ENCODE measurements at regions not wholly inside any gene's neighbourhood (a gene's known extent, or its start where the extent isn't known, plus 50 kb on each side); places are given as distances from the start of the nearest gene placed in this dataset.
"Not testable (repeated sequence)": the region's sequence is repeated elsewhere in the genome, so short reads cannot be mapped to it uniquely, and the experiment has no call there.

DNA sequence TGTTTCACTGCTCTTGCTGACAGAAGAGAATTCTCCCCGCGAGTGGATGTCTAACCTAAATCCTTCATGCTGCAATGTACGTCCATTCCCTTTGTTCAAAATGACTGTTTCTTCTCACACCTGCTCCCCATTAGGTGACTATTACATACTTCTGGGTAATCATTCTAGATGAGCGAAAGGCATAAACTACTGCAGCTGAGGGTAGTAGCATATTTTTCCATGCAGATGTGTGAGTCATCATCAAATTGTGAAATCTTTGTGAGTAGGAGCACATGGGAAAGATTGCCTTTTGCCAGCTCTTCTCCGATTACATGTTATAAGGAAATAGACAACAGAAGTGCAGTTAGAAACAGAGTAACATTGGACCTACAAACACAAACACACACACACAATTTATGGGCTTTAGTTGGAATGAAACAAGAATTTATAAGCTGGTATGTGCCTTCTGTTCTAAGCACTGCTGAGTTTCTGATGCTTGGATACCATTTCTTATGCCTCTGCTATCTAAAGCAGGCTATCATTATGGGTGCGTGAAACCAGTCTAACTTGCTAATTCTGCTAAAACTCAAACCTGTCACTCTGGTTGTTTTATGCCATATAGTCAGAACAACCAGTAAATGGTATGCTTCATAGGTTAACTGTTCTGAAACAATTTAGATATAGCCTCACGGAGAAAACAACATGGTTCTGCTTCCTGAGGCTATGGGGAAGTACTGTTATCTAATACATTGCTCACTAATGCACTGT, 346.9 kb upstream of the PSMD7 start:
- no peak for DNase-seq

- DNase-seq, result no peak
Measured at GRCh38 chr16:73945631-73946030, 351.0 kb upstream of the PSMD7 start.

GRCh38 chr16:73943184-73943583, 353.4 kb upstream of the PSMD7 start:
- not testable (repeated sequence) for DNase-seq

GRCh38 chr16:73940786-73941185, 355.8 kb upstream of the PSMD7 start:
- DNase-seq, result not testable (repeated sequence)

- no peak for DNase-seq
Measured at GRCh38 chr16:73923951-73924350, 372.7 kb upstream of the PSMD7 start.

GRCh38 chr16:73921295-73921694, 375.3 kb upstream of the PSMD7 start:
- DNase-seq, result no peak

GRCh38 chr16:73916829-73917594, 379.6 kb upstream of the PSMD7 start:
- no peak for DNase-seq

GRCh38 chr16:73915935-73916334, 380.7 kb upstream of the PSMD7 start:
- DNase-seq, result no peak

- DNase-seq, result no peak
Measured at GRCh38 chr16:73915140-73915539, 381.5 kb upstream of the PSMD7 start.

- DNase-seq, result no peak
Measured at GRCh38 chr16:73912850-73913249, 383.8 kb upstream of the PSMD7 start.

DNA sequence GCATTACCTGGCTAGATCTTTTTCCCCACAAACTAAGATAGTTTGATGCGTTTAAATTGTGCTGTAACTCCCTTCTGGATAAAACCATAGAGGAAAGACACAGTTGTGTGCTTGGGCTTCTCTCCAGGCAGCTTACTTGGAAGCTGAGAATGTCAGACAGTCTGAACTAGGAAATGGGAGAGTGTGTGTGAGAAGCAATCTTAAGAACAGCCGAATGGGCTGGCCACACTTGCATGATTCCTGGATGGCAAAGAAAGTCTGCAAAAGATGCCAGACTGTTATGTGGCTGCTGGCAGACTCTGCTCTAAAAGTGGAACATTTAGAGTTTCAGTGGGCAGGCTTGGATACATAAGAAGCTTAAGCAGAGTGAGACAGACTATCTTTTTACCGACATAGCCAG, 384.3 kb upstream of the PSMD7 start:
- no peak for DNase-seq

DNA sequence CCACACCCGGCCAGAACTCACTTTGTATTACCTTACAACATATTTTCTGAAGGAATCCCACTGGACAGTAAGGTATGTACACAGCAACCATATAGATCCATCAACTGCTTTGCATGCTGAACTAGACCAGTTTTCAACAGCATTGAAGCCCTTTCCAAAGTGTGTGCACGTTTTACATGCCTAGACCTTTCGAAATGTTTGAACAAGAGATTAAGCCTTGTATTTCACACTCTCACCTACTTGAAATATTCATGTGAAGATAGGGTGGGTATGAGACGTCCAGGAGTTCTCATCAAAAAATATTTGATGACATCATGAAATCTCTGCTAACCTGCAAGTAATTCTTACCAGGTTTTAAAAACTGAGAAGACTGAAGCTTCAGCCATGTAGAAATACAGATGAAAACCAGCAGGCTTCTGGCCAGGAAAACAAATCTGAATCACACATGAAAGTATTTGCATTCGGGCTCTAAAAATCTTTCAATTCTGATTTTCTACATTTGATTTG, 387.0 kb upstream of the PSMD7 start:
- no peak for DNase-seq

DNA sequence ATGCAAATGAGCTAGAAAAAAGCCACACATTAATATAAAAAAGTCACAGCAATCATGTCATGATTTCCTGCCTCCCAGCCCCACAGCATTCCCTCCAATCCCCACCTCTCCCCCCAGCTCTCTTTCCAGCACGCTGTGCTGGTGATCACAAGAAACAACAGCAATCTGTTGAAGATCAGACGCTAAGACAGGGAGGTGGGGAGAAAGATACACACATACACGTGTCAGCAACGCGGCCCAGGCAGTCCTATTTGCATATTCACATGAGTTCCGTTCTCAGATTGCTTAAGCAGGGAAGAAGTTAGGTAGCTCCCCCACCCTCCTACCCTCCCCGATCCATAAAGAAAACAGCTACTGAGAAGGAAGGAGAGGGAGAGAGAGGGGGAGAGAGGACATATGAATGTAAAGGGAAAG, 405.5 kb upstream of the PSMD7 start:
- no peak for DNase-seq

- DNase-seq, result no peak
Measured at GRCh38 chr16:73890186-73891128, 406.2 kb upstream of the PSMD7 start.

- DNase-seq, result no peak
Measured at GRCh38 chr16:73888840-73889490, 407.6 kb upstream of the PSMD7 start.

DNA sequence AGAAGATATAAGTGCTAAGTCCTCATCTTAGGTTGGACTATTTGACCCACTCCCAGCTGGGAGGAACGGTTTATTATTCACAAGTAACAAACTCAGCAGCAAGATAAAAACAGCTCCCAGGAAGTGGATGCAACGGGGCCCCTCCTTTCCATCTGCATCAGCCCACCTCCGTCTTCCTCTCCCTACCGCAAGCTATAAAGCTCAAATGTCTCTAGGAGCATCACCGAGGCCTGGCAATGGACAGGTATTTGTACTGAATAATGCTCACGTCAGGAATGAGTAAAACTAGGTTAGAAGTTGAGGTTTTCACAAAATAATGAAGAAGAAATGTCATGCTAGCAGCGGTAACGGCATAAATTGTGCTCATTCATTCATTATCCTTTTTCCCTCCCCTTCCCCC, 408.7 kb upstream of the PSMD7 start:
- DNase-seq, result no peak

GRCh38 chr16:73886426-73886825, 410.2 kb upstream of the PSMD7 start:
- no peak for DNase-seq

DNA sequence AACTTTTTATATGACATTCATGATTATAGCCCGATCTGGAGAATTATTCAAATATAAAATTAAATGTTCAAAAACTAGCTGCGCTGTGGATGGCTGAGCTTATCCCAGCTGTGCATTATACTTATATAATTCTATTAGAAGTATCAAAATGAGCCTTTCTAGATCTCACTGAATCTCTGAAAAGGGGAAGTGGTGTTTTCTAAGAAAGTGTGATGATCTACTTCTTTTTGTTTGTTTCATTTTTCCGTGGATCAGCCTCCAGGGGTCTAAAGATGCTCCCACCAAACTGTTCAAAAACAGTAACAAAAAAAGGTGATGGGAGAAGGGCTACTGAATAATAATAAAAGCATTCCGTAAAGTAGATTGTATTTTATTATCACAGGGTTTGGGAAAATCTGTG, 411.3 kb upstream of the PSMD7 start:
- DNase-seq, result no peak

- DNase-seq, result no peak
Measured at GRCh38 chr16:73883841-73884240, 412.8 kb upstream of the PSMD7 start.

GRCh38 chr16:73883126-73883525, 413.5 kb upstream of the PSMD7 start:
- DNase-seq, result no peak

DNA sequence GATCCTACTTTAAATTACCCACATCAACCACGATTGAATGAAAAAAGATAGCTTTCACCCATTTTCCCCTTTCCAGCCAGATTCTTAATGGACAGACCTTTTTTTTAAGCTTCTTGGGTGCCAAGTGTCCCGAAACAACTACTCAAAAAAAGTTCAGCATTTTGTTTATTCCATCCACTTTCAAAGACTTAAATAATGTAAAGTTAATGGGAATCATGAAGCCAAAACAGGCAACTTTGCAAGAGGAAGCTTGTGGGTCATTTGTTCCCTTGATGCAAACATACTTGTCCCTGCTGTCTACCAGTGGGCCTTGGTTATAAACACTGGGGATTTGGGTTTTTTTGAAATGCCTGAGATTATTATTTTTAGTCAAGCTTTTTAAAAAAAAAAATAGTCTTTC, 414.0 kb upstream of the PSMD7 start:
- DNase-seq, result no peak

DNA sequence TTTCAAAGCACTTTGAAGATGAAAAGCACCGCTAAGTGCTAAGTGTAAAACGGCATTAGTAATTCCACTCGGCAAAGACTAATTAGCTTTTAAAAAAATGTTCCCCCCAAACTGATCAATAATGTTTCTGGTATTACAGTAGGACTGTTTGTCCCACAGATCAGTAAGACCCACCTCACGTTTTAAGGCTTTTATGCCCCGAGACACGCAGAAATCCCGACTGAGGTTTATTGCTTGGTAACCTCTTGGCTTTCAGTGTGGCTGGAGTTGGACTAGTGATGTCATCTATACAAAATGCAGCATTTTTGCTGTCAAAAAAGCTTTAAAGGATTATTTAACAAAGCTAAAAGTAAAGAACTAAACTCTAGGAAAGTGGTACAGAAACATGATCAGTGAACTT, 414.6 kb upstream of the PSMD7 start:
- no peak for DNase-seq

DNA sequence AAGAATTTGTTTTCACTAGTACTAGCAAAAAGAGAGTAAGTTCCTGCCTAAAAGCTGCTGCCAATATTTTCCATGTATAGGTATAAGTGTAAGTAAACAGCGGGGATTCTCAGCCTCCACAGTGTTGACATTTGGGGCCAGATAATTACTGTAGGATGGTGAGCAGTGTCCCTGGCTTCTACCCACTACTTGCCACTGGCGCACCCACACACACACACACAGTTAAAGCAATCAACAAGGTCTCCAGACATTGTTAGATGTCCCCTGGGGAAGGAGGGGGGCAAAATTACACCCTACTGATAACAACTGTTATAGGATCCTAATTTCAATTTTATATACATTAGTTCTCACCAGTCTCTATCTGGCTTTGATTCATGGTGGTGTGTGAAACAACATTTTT, 417.0 kb upstream of the PSMD7 start:
- DNase-seq, result no peak
